Heart right ventricle (tissue), 16 donors: ENCODE measurements at regions not wholly inside any gene's neighbourhood (a gene's known extent, or its start where the extent isn't known, plus 50 kb on each side); places are given as distances from the start of the nearest gene placed in this dataset.

Experiments
- ATAC-seq, 8 donors: fragments of 200-7000 bp; cut with Tn5 transposase; one replicate each; pipeline ENCODE4 v1.9.1; 2020; ENCODE audit warnings: mild to moderate bottlenecking in 8 of 8, moderate library complexity in 8 of 8, moderate number of reproducible peaks in 1 of 8
- DNase-seq, 2 donors: peaks; one replicate each; pipeline ENCODE4 v3.0.0-alpha.2; 2020
- H3K27ac ChIP-seq, 10 donors: fragments of 200-600 bp; sonication (generic) in 2 of 10; one replicate each; pipeline versions ENCODE4 v1.5.0 to v1.8.0; 2020 to 2022; ENCODE audit warnings: mild to moderate bottlenecking in 3 of 10
- H3K27me3 ChIP-seq, 7 donors: fragments of 200-600 bp; one replicate each; pipeline ENCODE4 v1.8.0; 2021 to 2022; ENCODE audit warnings: mild to moderate bottlenecking in 2 of 7
- H3K36me3 ChIP-seq, 9 donors: fragments of 200-600 bp; sonication (generic) in 1 of 9; one replicate each; pipeline versions ENCODE4 v1.5.0 to v1.8.0; 2020 to 2022; ENCODE audit warnings: mild to moderate bottlenecking in 2 of 9
- H3K4me1 ChIP-seq, 9 donors: fragments of 200-600 bp; sonication (generic) in 1 of 9; one replicate each; pipeline versions ENCODE4 v1.5.0 to v1.8.0; 2020 to 2022; ENCODE audit warnings: mild to moderate bottlenecking in 4 of 9
- H3K4me3 ChIP-seq, 10 donors: fragments of 200-600 bp; sonication (generic) in 2 of 10; one replicate each; pipeline versions ENCODE4 v1.5.0 to v1.8.0; 2020 to 2022; ENCODE audit warnings: mild to moderate bottlenecking in 7 of 10, moderate library complexity in 2 of 10
- H3K9me3 ChIP-seq, 11 donors: fragments of 200-600 bp in 10 of 11; sonication (generic) in 2 of 11; one replicate each; pipeline versions ENCODE4 v1.5.0 to v1.8.0; 2013 to 2022; ENCODE audit warnings: mild to moderate bottlenecking in 2 of 11, control low read depth in 1 of 11, moderate library complexity in 1 of 11
- WGBS, 2 donors: extraction: QIAGEN DNeasy Blood & Tissue Kit; methylation state at CpG; one replicate each; pipeline ENCODE4 v1.1.7; 2013; ENCODE audit warnings: inconsistent platforms in 1 of 2; 5-methylcytosine and 5-hydroxymethylcytosine counted together
- intact Hi-C, 10 donors: fragments of 100-400 bp; cut with DNase I; formaldehyde crosslinking; loops; one replicate each; pipeline versions ENCODE4 v1.11.1 to v1.14.2; 2022
- TF ChIP-seq, protein P1 (sequence below), 9 donors: fragments of 200-600 bp; sonication (generic) in 2 of 9; IDR thresholded peaks; one replicate each; pipeline versions ENCODE4 v1.5.0 to v1.8.0; 2021 to 2022; ENCODE audit warnings: antibody characterized with exemption in 9 of 9, mild to moderate bottlenecking in 5 of 9, moderate library complexity in 1 of 9
- donor health status: Arrhythmogenic right ventricular cardiomyopathy.
- donor health status: ischemic (EF 13 %, LVEDD 7.1; RV severe dilation, severe dysfunction).
- donor health status: healthy with polysubstance abuse.
- donor health status: DM: no; HTN: yes; CAD: no.
- donor health status: DM: no; HTN: no; CAD: no.
- donor health status: ischemic (EF 25% LVEDD 6.9; RV normal size, moderate dysfunction).
- donor health status: ischemic (EF 25% LVEDD 5.7; RV mildly dilated, moderate dysfunction).
- donor health status: healthy.
- donor health status: DM: yes; HTN: yes; CAD: no.
- donor health status: Ischemic cardiomyopathy.
- donor health status: ischemic (EF 35%, LVEDD 5.7; RV mildly dilated, moderate dysfunction).
- donor health status: nonischemic (EF 11% LVEDD 7.7; RV severe dilation, severe dysfunction).
- donor health status: DM: yes; HTN: yes; CAD: no.
- donor health status: PGD.
- donor health status: ischemic (EF 29% LVEDD 5.4; RV normal size, mild dysfunction).
- donor health status: nonischemic (EF 23%, LVEDD 6.1; RV moderate dilation, normal function).

GRCh38 chr16:26666486-26666885 lies 400.2 kb upstream of the C16orf82 start:
- intact Hi-C loops = no loop called here

GRCh38 chr16:26667307-26667706 lies 399.4 kb upstream of the C16orf82 start:
- no peak for DNase-seq
- TF ChIP-seq, protein P1, sequence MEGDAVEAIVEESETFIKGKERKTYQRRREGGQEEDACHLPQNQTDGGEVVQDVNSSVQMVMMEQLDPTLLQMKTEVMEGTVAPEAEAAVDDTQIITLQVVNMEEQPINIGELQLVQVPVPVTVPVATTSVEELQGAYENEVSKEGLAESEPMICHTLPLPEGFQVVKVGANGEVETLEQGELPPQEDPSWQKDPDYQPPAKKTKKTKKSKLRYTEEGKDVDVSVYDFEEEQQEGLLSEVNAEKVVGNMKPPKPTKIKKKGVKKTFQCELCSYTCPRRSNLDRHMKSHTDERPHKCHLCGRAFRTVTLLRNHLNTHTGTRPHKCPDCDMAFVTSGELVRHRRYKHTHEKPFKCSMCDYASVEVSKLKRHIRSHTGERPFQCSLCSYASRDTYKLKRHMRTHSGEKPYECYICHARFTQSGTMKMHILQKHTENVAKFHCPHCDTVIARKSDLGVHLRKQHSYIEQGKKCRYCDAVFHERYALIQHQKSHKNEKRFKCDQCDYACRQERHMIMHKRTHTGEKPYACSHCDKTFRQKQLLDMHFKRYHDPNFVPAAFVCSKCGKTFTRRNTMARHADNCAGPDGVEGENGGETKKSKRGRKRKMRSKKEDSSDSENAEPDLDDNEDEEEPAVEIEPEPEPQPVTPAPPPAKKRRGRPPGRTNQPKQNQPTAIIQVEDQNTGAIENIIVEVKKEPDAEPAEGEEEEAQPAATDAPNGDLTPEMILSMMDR (IDR thresholded peaks at IDR 0.05) = no peak
- Histone ChIP-seq H3K27me3 (peaks cover 0 to 19% (median 0%) of the 10 kb centered on the region in 7 donors), H3K36me3 (no peaks in the 10 kb centered on the region), H3K27ac (no peak overlapping the region), H3K4me3 (no peak overlapping the region), H3K9me3 (peaks cover 0 to 7% (median 0%) of the 10 kb centered on the region in 11 donors), H3K4me1 (no peaks in the 10 kb centered on the region)
- 58 to 61% methylated on average over 12 of the region's 12 CpGs for WGBS, 2 donors
- intact Hi-C loops = no loop called here
- no peak for ATAC-seq

More at GRCh38 chr16:26666486-26666885, 400.2 kb upstream of the C16orf82 start:
- ATAC-seq = no peak
- Histone ChIP-seq H3K4me3 (no peak overlapping the region), H3K27me3 (peaks cover 0 to 19% (median 0%) of the 10 kb centered on the region in 7 donors), H3K36me3 (no peaks in the 10 kb centered on the region), H3K27ac (no peak overlapping the region), H3K4me1 (no peaks in the 10 kb centered on the region), H3K9me3 (peaks cover 0 to 7% (median 0%) of the 10 kb centered on the region in 11 donors)
- no peak for DNase-seq
- TF ChIP-seq, protein P1 (IDR thresholded peaks at IDR 0.05) = no peak
- 67 to 80% methylated on average over 2 of the region's 2 CpGs for WGBS, 2 donors

- no peak for ATAC-seq
- Histone ChIP-seq H3K9me3 (peaks cover 0 to 7% (median 0%) of the 10 kb centered on the region in 11 donors), H3K36me3 (no peaks in the 10 kb centered on the region), H3K4me1 (no peaks in the 10 kb centered on the region), H3K27me3 (peaks cover 0 to 17% (median 0%) of the 10 kb centered on the region in 7 donors), H3K4me3 (no peak overlapping the region), H3K27ac (no peak overlapping the region)
- no peak for DNase-seq
- TF ChIP-seq, protein P1 (IDR thresholded peaks at IDR 0.05) = no peak
- 10 to 16% methylated on average over 8 of the region's 8 CpGs for WGBS, 2 donors
- intact Hi-C loops = no loop called here
These were observed 398.7 kb upstream of the C16orf82 start for GRCh38 chr16:26668026-26668425.

DNA sequence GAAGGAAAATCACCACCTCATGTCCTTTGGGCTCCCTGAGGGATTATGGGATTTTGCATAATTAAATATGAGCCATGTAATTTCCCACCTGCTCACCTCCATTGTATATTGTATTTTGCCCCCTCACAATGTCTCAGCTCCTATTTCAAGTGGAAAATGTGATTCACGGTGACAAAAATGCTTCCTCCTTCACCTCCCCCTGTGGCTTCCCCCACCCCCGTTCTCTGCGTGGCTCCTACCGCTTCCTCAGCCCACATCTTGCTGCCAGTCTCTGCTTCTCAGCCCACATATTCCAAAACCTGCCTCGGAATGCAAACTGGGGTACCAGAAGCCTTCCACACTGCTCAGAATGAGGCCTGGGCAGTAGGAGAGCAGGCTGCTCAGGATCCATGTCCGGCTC lies 394.5 kb upstream of the C16orf82 start:
- TF ChIP-seq, protein P1 (IDR thresholded peaks at IDR 0.05) = no peak
- ATAC-seq = no peak
- 61 to 64% methylated on average over 6 of the region's 6 CpGs for WGBS, 2 donors
- Histone ChIP-seq H3K4me3 (no peak overlapping the region), H3K9me3 (peaks cover 0 to 12% (median 0%) of the 10 kb centered on the region in 11 donors), H3K27ac (no peak overlapping the region), H3K4me1 (no peaks in the 10 kb centered on the region), H3K36me3 (no peaks in the 10 kb centered on the region), H3K27me3 (peaks cover 0 to 17% (median 0%) of the 10 kb centered on the region in 7 donors)
- intact Hi-C loops = no loop called here
- no peak for DNase-seq
